ENCODE measurements at regions not wholly inside any gene's neighbourhood (a gene's known extent, or its start where the extent isn't known, plus 50 kb on each side); places are given as distances from the start of the nearest gene placed in this dataset.

- Mint-ChIP-seq H3K27me3 (no peaks in the 10 kb centered on the region), H3K9me3 (ENCODE audit: low read depth) (no peaks in the 10 kb centered on the region), H3K4me3 (no peak overlapping the region), H3K4me1 (ENCODE audit: low read depth) (peaks cover 40% of the 10 kb centered on the region), H3K36me3 (no peaks in the 10 kb centered on the region), H3K27ac (no peak overlapping the region)
Observed at GRCh38 chr9:109966643-109967368, 186.8 kb downstream of the PALM2AKAP2 start.

GRCh38 chr9:109967651-109968642 lies 187.9 kb downstream of the PALM2AKAP2 start:
- Mint-ChIP-seq H3K36me3 (no peaks in the 10 kb centered on the region), H3K27ac (peak overlapping the region; percentile 37), H3K4me3 (peak overlapping the region; percentile 54), H3K9me3 (ENCODE audit: low read depth) (no peaks in the 10 kb centered on the region), H3K4me1 (ENCODE audit: low read depth) (peaks cover 38% of the 10 kb centered on the region), H3K27me3 (no peaks in the 10 kb centered on the region)

- H3K9me3 Mint-ChIP-seq (ENCODE audit: low read depth) = no peaks in the 10 kb centered on the region
- H3K27ac Mint-ChIP-seq = peak overlapping the region; percentile 72
- peak overlapping the region; percentile 66 for H3K4me3 Mint-ChIP-seq
- peaks cover 34% of the 10 kb centered on the region for H3K4me1 Mint-ChIP-seq (ENCODE audit: low read depth)
- H3K27me3 Mint-ChIP-seq = no peaks in the 10 kb centered on the region
- no peaks in the 10 kb centered on the region for H3K36me3 Mint-ChIP-seq
Observed at GRCh38 chr9:109969011-109969410, 189.0 kb downstream of the PALM2AKAP2 start.

GRCh38 chr9:109969573-109970237 lies 189.7 kb downstream of the PALM2AKAP2 start:
- no peaks in the 10 kb centered on the region for H3K27me3 Mint-ChIP-seq
- peaks cover 34% of the 10 kb centered on the region for H3K4me1 Mint-ChIP-seq (ENCODE audit: low read depth)
- no peaks in the 10 kb centered on the region for H3K36me3 Mint-ChIP-seq
- no peak overlapping the region for H3K4me3 Mint-ChIP-seq
- H3K9me3 Mint-ChIP-seq (ENCODE audit: low read depth) = no peaks in the 10 kb centered on the region
- H3K27ac Mint-ChIP-seq = no peak overlapping the region

GRCh38 chr9:109971226-109971625 lies 191.2 kb downstream of the PALM2AKAP2 start:
- Mint-ChIP-seq H3K27me3 (no peaks in the 10 kb centered on the region), H3K36me3 (no peaks in the 10 kb centered on the region), H3K4me3 (no peak overlapping the region), H3K9me3 (ENCODE audit: low read depth) (no peaks in the 10 kb centered on the region), H3K27ac (no peak overlapping the region), H3K4me1 (ENCODE audit: low read depth) (peaks cover 34% of the 10 kb centered on the region)

- Mint-ChIP-seq H3K4me3 (no peak overlapping the region), H3K9me3 (ENCODE audit: low read depth) (no peaks in the 10 kb centered on the region), H3K36me3 (no peaks in the 10 kb centered on the region), H3K27me3 (no peaks in the 10 kb centered on the region), H3K4me1 (ENCODE audit: low read depth) (peaks cover 32% of the 10 kb centered on the region), H3K27ac (no peak overlapping the region)
Observed at GRCh38 chr9:109972026-109972882, 192.3 kb downstream of the PALM2AKAP2 start.

- Mint-ChIP-seq H3K27ac (no peak overlapping the region), H3K9me3 (ENCODE audit: low read depth) (no peaks in the 10 kb centered on the region), H3K36me3 (no peaks in the 10 kb centered on the region), H3K4me1 (ENCODE audit: low read depth) (peaks cover 21% of the 10 kb centered on the region), H3K4me3 (no peak overlapping the region), H3K27me3 (no peaks in the 10 kb centered on the region)
Observed at GRCh38 chr9:109973336-109973735, 193.3 kb downstream of the PALM2AKAP2 start.

- Mint-ChIP-seq H3K4me3 (no peak overlapping the region), H3K9me3 (ENCODE audit: low read depth) (no peaks in the 10 kb centered on the region), H3K27me3 (no peaks in the 10 kb centered on the region), H3K36me3 (no peaks in the 10 kb centered on the region), H3K27ac (no peak overlapping the region), H3K4me1 (ENCODE audit: low read depth) (peaks cover 11% of the 10 kb centered on the region)
Observed at GRCh38 chr9:109974143-109974917, 194.3 kb downstream of the PALM2AKAP2 start.

- H3K4me3 Mint-ChIP-seq = no peak overlapping the region
- H3K27me3 Mint-ChIP-seq = no peaks in the 10 kb centered on the region
- H3K9me3 Mint-ChIP-seq (ENCODE audit: low read depth) = no peaks in the 10 kb centered on the region
- no peaks in the 10 kb centered on the region for H3K36me3 Mint-ChIP-seq
- no peak overlapping the region for H3K27ac Mint-ChIP-seq
- peaks cover 6% of the 10 kb centered on the region for H3K4me1 Mint-ChIP-seq (ENCODE audit: low read depth)
Observed at GRCh38 chr9:109974918-109975276, 194.9 kb downstream of the PALM2AKAP2 start.

GRCh38 chr9:109975574-109976295 lies 195.7 kb downstream of the PALM2AKAP2 start:
- Mint-ChIP-seq H3K36me3 (no peaks in the 10 kb centered on the region), H3K27ac (peak overlapping the region; percentile 0), H3K27me3 (no peaks in the 10 kb centered on the region), H3K9me3 (ENCODE audit: low read depth) (no peaks in the 10 kb centered on the region), H3K4me3 (no peak overlapping the region), H3K4me1 (ENCODE audit: low read depth) (peaks cover 2% of the 10 kb centered on the region)

- Mint-ChIP-seq H3K4me3 (no peak overlapping the region), H3K27ac (peak overlapping the region; percentile 0), H3K36me3 (no peaks in the 10 kb centered on the region), H3K27me3 (no peaks in the 10 kb centered on the region), H3K9me3 (ENCODE audit: low read depth) (no peaks in the 10 kb centered on the region), H3K4me1 (ENCODE audit: low read depth) (peaks cover 2% of the 10 kb centered on the region)
Observed at GRCh38 chr9:109976303-109976702, 196.3 kb downstream of the PALM2AKAP2 start.

- H3K27ac Mint-ChIP-seq = no peak overlapping the region
- H3K36me3 Mint-ChIP-seq = no peaks in the 10 kb centered on the region
- peaks cover 1% of the 10 kb centered on the region for H3K27me3 Mint-ChIP-seq
- H3K4me3 Mint-ChIP-seq = no peak overlapping the region
- peaks cover 4% of the 10 kb centered on the region for H3K9me3 Mint-ChIP-seq (ENCODE audit: low read depth)
- peaks cover 2% of the 10 kb centered on the region for H3K4me1 Mint-ChIP-seq (ENCODE audit: low read depth)
Observed at GRCh38 chr9:109977521-109977920, 197.5 kb downstream of the PALM2AKAP2 start.

- H3K4me3 Mint-ChIP-seq = no peak overlapping the region
Observed at GRCh38 chr9:109981091-109981490, 201.1 kb downstream of the PALM2AKAP2 start.

More at GRCh38 chr9:109981091-109981490, 201.1 kb downstream of the PALM2AKAP2 start:
- Mint-ChIP-seq H3K36me3 (no peaks in the 10 kb centered on the region), H3K27ac (no peak overlapping the region), H3K27me3 (peaks cover 1% of the 10 kb centered on the region), H3K4me1 (ENCODE audit: low read depth) (no peaks in the 10 kb centered on the region), H3K9me3 (ENCODE audit: low read depth) (peaks cover 4% of the 10 kb centered on the region)
